ENCODE measurements at regions not wholly inside any gene's neighbourhood (a gene's known extent, or its start where the extent isn't known, plus 50 kb on each side); places are given as distances from the start of the nearest gene placed in this dataset.

- DNase-seq: no peak
These were observed 83.9 kb upstream of the ZNF827 start for GRCh38 chr4:146022541-146022940.

GRCh38 chr4:146018247-146018646 is 79.6 kb upstream of the ZNF827 start:
- no peak for DNase-seq

GRCh38 chr4:146004730-146005129 is 66.1 kb upstream of the ZNF827 start:
- DNase-seq: no peak

GRCh38 chr4:145988628-145989027 is 50.0 kb upstream of the ZNF827 start:
- DNase-seq: no peak

Measured in NCI-H2171 (cell line).